B cell (primary cell): ENCODE measurements at regions not wholly inside any gene's neighbourhood (a gene's known extent, or its start where the extent isn't known, plus 50 kb on each side); places are given as distances from the start of the nearest gene placed in this dataset.

Source experiments
- ATAC-seq: fragments of 200-7000 bp; cut with Tn5 transposase; one replicate; pipeline ENCODE4 v1.10.0; 2021; ENCODE audit warnings: low read depth, mild to moderate bottlenecking, moderate number of reproducible peaks, moderate library complexity
- CTCF ChIA-PET: fragments of 350-600 bp; sonication (Branson Sonifier 250); formaldehyde crosslinking; loops from one replicate; lab custom pipeline; 2021; ENCODE audit warnings: antibody characterized with exemption, inconsistent platforms; lab: Charles Lee
- POLR2A ChIA-PET: fragments of 350-600 bp; sonication (Branson Sonifier 250); formaldehyde crosslinking; loops from one replicate; lab custom pipeline; 2021; ENCODE audit warnings: antibody characterized with exemption; lab: Charles Lee
- DNase-seq: peaks from one replicate; pipeline ENCODE4 v3.0.0; 2013
- H2AFZ ChIP-seq: 2 replicates; pipeline ENCODE4 v1.6.1; 2012; ENCODE audit warnings: mild to moderate bottlenecking, low read depth, low read length; ENCODE audit not compliant: insufficient read depth, poor library complexity, severe bottlenecking
- H3K27ac ChIP-seq, 2 donors: 1 replicate in 1 of 2; 2 replicates in 1 of 2; pipeline ENCODE4 v1.5.1; 2012 to 2013; ENCODE audit warnings: low read length in 2 of 2, mild to moderate bottlenecking in 2 of 2, moderate library complexity in 1 of 2
- H3K27me3 ChIP-seq, 4 experiments: fragments of 200-600 bp in 1 of 4; sonication (generic) in 1 of 4; replicated peaks in 1 of 4; 1 replicate in 2 of 4; 2 replicates in 2 of 4; pipeline versions ENCODE4 v1.6.1 to v1.7.0; 2013 to 2016; ENCODE audit warnings: low read length in 3 of 4, mild to moderate bottlenecking in 2 of 4, mixed read lengths in 1 of 4, moderate library complexity in 1 of 4; ENCODE audit not compliant: insufficient read depth in 4 of 4, control insufficient read depth in 3 of 4; ENCODE audit errors: control extremely low read depth in 1 of 4
- H3K36me3 ChIP-seq, 2 experiments: replicated peaks in 1 of 2; 1 replicate in 1 of 2; 2 replicates in 1 of 2; pipeline versions ENCODE4 v1.6.1 to v1.7.1; 2013; ENCODE audit warnings: low read length in 1 of 2; ENCODE audit not compliant: insufficient read depth in 2 of 2, control insufficient read depth in 1 of 2; ENCODE audit errors: control extremely low read depth in 1 of 2, extremely low read depth in 1 of 2
- H3K4me1 ChIP-seq, 2 donors: fragments of 200-600 bp in 1 of 2; sonication (generic) in 1 of 2; 1 replicate in 1 of 2; 2 replicates in 1 of 2; pipeline versions ENCODE4 v1.5.1 to v1.6.1; 2013 to 2017; ENCODE audit warnings: low read length in 2 of 2; ENCODE audit not compliant: control insufficient read depth in 2 of 2, insufficient read depth in 2 of 2
- H3K4me2 ChIP-seq: replicated peaks from 2 replicates; pipeline ENCODE3; 2012; ENCODE audit warnings: mild to moderate bottlenecking, low read depth, low read length; ENCODE audit not compliant: poor library complexity, severe bottlenecking
- H3K4me3 ChIP-seq, 5 experiments: fragments of 200-600 bp in 1 of 5; sonication (generic) in 1 of 5; 1 replicate in 3 of 5; 2 replicates in 2 of 5; pipeline versions ENCODE4 v1.5.1 to v1.7.0; 2011 to 2016; ENCODE audit warnings: low read length in 4 of 5, mild to moderate bottlenecking in 4 of 5, low read depth in 2 of 5, control low read depth in 1 of 5, moderate library complexity in 1 of 5; ENCODE audit not compliant: insufficient read depth in 1 of 5; ENCODE audit errors: control extremely low read depth in 1 of 5, extremely low read depth in 1 of 5
- H3K79me2 ChIP-seq: fragments of 200-600 bp; sonication (generic); one replicate; pipeline ENCODE4 v1.6.0; 2016; ENCODE audit warnings: low read length; ENCODE audit not compliant: control insufficient read depth, insufficient read depth
- H3K9ac ChIP-seq: fragments of 200-600 bp; sonication (generic); 2 replicates; pipeline ENCODE4 v1.6.1; 2017; ENCODE audit warnings: mild to moderate bottlenecking, low read length, moderate library complexity
- H3K9me3 ChIP-seq, 3 donors: one replicate each; pipeline versions ENCODE4 v1.6.1 to v1.7.1; 2013; ENCODE audit warnings: low read length in 2 of 3; ENCODE audit not compliant: control insufficient read depth in 2 of 3, insufficient read depth in 1 of 3; ENCODE audit errors: control extremely low read depth in 1 of 3
- H4K20me1 ChIP-seq: 2 replicates; pipeline ENCODE4 v1.6.0; 2012; ENCODE audit warnings: mild to moderate bottlenecking, low read length; ENCODE audit not compliant: insufficient read depth, control insufficient read depth, poor library complexity, severe bottlenecking
- H3K27ac Mint-ChIP-seq: one replicate; pipeline ENCODE4 v1.8.0; 2021; ENCODE audit warnings: mixed read lengths
- H3K27me3 Mint-ChIP-seq: one replicate; pipeline ENCODE4 v1.8.0; 2021; ENCODE audit warnings: mixed read lengths
- H3K4me1 Mint-ChIP-seq: one replicate; pipeline ENCODE4 v1.8.0; 2021; ENCODE audit warnings: mixed read lengths
- H3K4me3 Mint-ChIP-seq: one replicate; pipeline ENCODE4 v1.8.0; 2021; ENCODE audit warnings: mixed read lengths
- H3K9me3 Mint-ChIP-seq: one replicate; pipeline ENCODE4 v1.8.0; 2022; ENCODE audit warnings: mixed read lengths; ENCODE audit not compliant: insufficient read depth
- EZH2 ChIP-seq: IDR thresholded peaks from 2 replicates; pipeline ENCODE4 v1.6.1; 2012; ENCODE audit warnings: borderline replicate concordance, low read depth, mild to moderate bottlenecking, moderate library complexity, low read length; ENCODE audit not compliant: insufficient read depth, poor library complexity, severe bottlenecking
- WGBS: methylation state at CpG from one replicate; pipeline ENCODE4 v1.1.5; 2013; ENCODE audit warnings: missing lambda C conversion rate; ENCODE audit not compliant: insufficient coverage; 5-methylcytosine and 5-hydroxymethylcytosine counted together
- intact Hi-C: fragments of 100-400 bp; cut with micrococcal nuclease; formaldehyde crosslinking; loops from one replicate; pipeline ENCODE4 v1.10.0; 2022
- TF ChIP-seq, protein P1 (sequence below): fragments of 200-600 bp; IDR thresholded peaks from one replicate; pipeline ENCODE4 v1.8.0; 2022; ENCODE audit warnings: antibody characterized with exemption, mild to moderate bottlenecking

DNA sequence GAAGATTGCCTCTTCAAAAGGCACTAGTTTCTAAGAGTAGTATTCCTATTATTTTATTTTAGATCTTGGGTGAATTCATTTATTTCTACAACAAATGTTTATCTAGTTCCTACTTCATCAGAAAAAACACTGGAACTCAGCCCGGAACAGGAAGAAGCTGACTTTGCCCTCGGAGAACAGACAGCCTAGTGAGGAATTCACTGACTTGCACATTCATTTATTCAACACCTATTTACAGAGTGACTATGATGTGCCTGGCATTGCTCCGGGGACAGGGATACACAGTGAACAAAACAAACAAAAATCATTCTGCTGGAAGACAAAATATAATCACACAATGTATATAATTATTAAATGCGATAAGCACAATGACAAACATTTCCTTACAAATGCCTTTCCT, 54.4 kb upstream of the SDK1 start:
- Mint-ChIP-seq H3K27ac (no peak overlapping the region), H3K4me1 (no peaks in the 10 kb centered on the region), H3K27me3 (peaks cover 18% of the 10 kb centered on the region), H3K9me3 (peaks cover 8% of the 10 kb centered on the region), H3K4me3 (no peak overlapping the region)
- Histone ChIP-seq H3K9me3 (peaks cover 0 to 4% (median 0%) of the 10 kb centered on the region in 3 donors), H3K9ac (no peak overlapping the region), H3K79me2 (no peaks in the 10 kb centered on the region), H3K4me2 (no peak overlapping the region), H3K4me1 (no peaks in the 10 kb centered on the region), H4K20me1 (no peaks in the 10 kb centered on the region), H3K27ac (no peak overlapping the region), H3K4me3 (no peak overlapping the region), H3K36me3 (no peaks in the 10 kb centered on the region), H3K27me3 (no peaks in the 10 kb centered on the region), H2AFZ (no peak overlapping the region)
- ATAC-seq = no peak
- CTCF ChIA-PET = no interaction called here
- no peak for DNase-seq
- POLR2A ChIA-PET = no interaction called here
- TF ChIP-seq, protein P1, sequence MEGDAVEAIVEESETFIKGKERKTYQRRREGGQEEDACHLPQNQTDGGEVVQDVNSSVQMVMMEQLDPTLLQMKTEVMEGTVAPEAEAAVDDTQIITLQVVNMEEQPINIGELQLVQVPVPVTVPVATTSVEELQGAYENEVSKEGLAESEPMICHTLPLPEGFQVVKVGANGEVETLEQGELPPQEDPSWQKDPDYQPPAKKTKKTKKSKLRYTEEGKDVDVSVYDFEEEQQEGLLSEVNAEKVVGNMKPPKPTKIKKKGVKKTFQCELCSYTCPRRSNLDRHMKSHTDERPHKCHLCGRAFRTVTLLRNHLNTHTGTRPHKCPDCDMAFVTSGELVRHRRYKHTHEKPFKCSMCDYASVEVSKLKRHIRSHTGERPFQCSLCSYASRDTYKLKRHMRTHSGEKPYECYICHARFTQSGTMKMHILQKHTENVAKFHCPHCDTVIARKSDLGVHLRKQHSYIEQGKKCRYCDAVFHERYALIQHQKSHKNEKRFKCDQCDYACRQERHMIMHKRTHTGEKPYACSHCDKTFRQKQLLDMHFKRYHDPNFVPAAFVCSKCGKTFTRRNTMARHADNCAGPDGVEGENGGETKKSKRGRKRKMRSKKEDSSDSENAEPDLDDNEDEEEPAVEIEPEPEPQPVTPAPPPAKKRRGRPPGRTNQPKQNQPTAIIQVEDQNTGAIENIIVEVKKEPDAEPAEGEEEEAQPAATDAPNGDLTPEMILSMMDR = no peak
- no peak for TF ChIP-seq EZH2
- 100% methylated on average over 2 of the region's 4 CpGs for WGBS
- intact Hi-C loops = no loop called here

DNA sequence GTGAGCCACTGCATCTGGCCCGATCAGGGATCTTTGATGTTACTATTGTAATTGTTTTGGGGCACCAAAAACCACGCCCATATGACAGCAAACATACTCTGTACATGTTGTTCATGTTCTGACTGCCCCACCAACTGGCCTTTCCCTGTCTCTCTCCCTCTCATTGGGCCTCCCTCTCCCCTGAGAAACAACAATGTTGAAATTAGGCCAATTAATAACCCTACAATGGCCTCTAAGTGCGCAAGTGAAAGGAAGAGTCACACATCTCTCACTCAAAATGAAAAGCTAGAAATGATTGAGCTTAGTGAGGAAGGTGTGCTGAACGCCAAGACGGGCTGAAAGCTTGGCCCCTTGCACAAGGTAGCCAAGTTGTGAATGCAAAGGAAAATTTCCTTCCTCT, 50.3 kb upstream of the SDK1 start:
- DNase-seq = no peak
- no peak for TF ChIP-seq EZH2
- TF ChIP-seq, protein P1 = no peak
- ATAC-seq = no peak
- Histone ChIP-seq H2AFZ (no peak overlapping the region), H3K4me2 (no peak overlapping the region), H3K27ac (no peak overlapping the region), H3K4me3 (no peak overlapping the region), H3K27me3 (no peaks in the 10 kb centered on the region), H3K9me3 (peaks cover 0 to 7% (median 0%) of the 10 kb centered on the region in 3 donors), H4K20me1 (no peaks in the 10 kb centered on the region), H3K79me2 (no peaks in the 10 kb centered on the region), H3K4me1 (no peaks in the 10 kb centered on the region), H3K9ac (no peak overlapping the region), H3K36me3 (no peaks in the 10 kb centered on the region)
- intact Hi-C loops = no loop called here
- no peak overlapping the region for H3K4me3 Mint-ChIP-seq
- no CpG with 5 or more reads among the region's 5 CpGs for WGBS
- H3K9me3 Mint-ChIP-seq = peaks cover 8% of the 10 kb centered on the region
- POLR2A ChIA-PET = no interaction called here
- no peaks in the 10 kb centered on the region for H3K4me1 Mint-ChIP-seq
- peaks cover 29% of the 10 kb centered on the region for H3K27me3 Mint-ChIP-seq
- CTCF ChIA-PET = no interaction called here
- no peak overlapping the region for H3K27ac Mint-ChIP-seq
